Stimulated activated CD4-positive, alpha-beta T cell treated with anti-CD3 and anti-CD28 coated beads, Interleukin-1b, Interleukin-23, amount 100 ng/mL, for 24 hours (primary cell): ENCODE measurements at regions not wholly inside any gene's neighbourhood (a gene's known extent, or its start where the extent isn't known, plus 50 kb on each side); places are given as distances from the start of the nearest gene placed in this dataset.

ENCODE experiments used
- DNase-seq, 4 experiments: peaks; one replicate each; pipeline ENCODE4 v3.0.0-alpha.2; 2020; ENCODE audit warnings: low read depth in 4 of 4, low spot score in 1 of 4

DNA sequence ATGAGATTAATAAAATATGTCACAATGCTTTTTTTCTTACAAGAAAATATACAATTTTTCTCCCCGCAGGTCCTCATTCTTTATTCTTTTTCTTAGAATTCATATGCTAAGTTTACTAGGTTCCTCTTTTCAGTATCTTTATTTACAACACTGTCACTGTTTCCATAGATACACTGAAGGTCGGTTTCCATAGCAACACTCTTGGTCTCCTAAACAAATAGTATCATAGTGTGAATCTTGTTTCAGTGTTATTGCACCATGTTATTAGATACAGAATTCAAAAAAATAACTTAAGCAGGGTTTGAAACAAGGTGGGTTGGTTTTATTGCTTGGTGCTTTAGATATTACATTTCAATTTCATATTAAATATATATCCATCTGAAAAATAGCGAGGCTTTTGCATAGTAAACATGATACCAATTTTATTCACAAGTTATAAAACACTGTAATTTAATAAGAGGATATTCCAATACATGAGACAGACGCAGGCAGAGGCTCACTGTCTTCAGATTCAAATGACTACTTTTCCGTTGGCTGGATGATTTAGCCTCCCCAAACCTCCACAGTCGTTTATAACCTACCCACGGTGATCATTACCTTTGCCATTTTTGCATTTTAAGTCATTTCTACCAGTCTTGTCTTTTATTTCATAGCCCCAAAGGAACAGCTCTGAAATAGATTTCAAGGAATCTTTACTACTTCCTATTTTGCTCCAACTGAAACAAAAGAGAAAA lies 88.9 kb upstream of the KLF6 start:
- no peak for DNase-seq

GRCh38 chr10:3872712-3873329 lies 87.8 kb upstream of the KLF6 start:
- DNase-seq, result no peak

DNA sequence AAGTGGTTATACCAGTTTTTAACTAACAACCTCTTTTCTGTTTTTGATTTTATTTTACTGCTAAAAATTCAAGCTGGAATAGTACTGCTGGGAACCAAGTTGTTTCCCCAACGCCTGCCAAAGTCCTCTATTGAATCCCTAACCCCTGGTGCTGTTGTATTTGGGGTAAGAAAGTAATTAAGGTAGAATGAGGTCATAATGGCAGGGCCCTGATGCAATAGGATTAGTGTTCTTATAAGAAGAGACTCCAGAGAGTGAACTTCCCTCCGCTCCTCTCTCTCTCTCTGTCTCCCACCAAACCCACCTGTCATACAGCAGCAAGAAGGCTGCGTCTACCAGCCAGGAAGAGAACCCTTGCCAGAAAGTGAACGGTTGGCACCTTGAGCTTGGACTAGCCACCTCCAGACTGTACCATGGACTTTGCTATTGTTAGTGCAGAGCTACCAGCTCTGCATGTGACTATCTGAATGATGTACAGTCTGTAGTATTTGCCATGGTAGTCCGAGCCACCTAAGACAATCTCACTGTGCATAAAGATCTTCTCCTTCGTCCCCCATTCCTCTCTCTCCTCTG lies 86.5 kb upstream of the KLF6 start:
- no peak for DNase-seq

DNA sequence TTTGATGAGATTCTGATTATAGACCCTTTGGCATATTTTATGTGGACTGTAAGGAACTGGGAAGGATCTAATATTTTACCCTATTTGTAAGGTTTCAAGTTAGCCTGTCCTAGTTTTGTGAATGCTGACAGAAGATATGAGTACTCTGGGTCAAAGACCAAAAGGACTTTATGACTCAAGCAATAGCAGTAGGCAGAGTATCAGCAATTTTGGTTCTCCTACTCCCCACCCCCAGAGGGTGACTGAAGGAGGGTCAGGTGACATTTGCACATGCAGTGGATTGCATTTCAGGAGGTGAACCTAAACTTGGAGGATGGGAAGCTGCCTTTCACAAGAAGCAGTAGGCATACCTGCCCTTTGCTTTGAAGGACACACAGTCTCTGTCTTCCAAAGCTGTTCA lies 84.0 kb upstream of the KLF6 start:
- no peak for DNase-seq

- DNase-seq, result no peak
Observed at GRCh38 chr10:3868271-3868664, 83.3 kb upstream of the KLF6 start.

GRCh38 chr10:3867454-3868270 lies 82.7 kb upstream of the KLF6 start:
- DNase-seq, result no peak

DNA sequence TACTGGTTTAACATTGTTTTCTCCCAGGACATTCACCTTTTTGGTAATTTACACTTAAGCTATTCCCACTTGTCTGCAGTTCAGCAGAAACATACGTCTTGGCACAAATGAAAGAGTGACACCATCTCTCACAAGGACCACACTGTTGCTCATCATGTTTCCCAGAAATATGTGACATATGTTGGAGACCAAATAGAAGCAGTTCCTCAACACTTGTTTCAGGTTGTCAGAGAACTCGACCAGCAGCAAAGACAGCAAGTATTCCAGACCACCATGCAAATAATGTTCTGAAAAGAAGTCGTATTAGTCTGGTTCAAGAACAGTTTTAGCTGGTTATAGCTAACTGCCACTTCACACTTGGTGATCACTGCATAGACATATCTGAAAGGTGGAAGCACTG lies 81.3 kb upstream of the KLF6 start:
- no peak for DNase-seq

DNA sequence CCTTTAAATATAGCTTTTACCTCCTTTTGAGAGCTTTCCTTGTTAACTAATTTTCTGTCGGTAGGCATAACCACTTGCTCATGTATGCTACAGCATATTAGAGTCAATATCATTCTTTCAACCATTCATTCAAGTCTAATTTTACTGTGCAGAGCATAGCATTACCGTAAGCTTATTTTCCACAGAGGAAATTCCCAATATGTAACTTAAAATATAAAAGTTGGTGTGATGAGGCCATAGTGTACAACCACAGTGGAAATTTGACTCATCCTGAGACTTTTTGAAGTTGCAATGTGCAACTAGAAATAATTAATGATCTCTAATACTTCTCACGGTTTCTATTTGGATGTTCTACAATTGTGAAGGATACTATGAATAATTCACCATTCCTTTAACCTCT lies 80.6 kb upstream of the KLF6 start:
- DNase-seq, result no peak

DNA sequence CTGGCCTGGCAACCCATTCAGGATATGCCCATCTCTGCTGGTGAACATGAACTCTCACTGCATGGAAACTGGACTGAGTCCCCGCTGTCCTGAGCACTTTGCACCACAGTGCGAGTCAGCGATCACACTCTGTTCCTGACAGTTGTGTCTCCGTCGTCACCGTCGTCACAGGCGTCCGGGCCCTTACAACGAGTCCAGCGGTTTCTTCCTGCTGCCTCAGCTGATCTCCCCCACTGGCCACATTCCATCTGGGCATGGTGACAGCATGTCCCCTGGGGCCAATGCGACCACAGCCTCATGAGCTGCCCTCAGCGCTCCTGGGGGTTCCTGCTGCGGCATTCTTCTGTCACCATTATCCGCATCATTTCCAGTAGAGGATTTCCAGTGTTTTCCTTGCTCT lies 76.8 kb upstream of the KLF6 start:
- DNase-seq, result no peak

- no peak for DNase-seq
Observed at GRCh38 chr10:3858051-3858845, 73.2 kb upstream of the KLF6 start.

DNA sequence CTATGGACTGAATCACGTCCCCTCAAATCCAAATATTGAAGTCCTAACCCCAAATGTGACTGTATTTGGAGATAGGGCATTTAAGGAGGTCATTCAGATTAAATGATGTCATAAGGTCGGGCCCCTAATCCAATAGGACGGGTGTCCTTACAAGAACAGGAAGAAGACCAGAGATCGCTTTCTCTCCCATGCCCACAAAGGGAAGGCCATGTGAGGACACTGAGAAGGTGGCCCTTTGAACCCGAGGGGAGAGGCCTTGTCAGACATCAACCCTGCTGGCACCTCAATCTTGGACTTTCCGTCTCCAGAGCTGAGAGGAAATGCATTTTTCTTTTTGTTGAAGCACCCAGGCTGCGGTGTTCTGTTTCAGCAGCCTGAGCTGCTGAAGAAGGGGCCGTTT lies 72.3 kb upstream of the KLF6 start:
- DNase-seq, result no peak

- DNase-seq, result no peak
Observed at GRCh38 chr10:3856593-3856992, 71.6 kb upstream of the KLF6 start.

DNA sequence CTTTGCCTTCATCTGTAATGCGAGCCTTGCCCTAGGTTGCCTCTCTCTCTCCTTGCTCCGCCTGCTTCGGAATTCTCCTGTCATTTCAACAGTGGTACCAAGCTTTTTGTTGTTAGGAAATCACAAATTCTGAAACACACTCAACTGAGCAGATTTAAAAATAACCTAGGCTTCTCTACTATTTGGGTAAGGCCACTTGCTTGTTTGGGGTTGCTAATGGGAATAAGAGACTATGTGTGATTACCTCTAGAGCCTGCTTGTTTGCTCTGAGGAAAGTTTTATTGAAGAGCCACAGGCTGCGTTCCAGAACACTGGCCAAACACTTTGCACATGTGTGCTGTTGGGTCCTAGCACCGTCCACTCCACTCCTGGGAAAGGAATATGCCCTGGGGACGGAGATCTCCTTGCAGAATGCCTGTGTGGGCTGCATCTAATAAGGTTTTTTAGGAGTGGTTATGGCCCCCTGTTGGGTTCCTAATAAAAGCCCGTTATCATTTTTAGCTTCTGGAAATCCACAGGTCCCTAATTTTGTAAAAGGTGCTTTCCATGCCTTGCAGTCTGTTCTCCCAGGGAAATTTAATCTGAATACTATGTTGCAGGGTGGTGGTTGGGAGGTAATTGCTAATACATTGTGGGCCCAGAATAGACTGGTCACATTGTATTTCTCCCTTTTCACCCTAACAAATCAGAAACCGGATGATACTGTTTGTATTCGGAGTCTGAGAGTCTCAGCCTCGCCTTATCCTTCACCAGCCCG lies 68.7 kb upstream of the KLF6 start:
- no peak for DNase-seq

GRCh38 chr10:3853016-3853415 lies 68.0 kb upstream of the KLF6 start:
- no peak for DNase-seq

- peak in 2 of 4 experiments; percentile 36 to 51 for DNase-seq
Observed at GRCh38 chr10:3852147-3852904, 67.3 kb upstream of the KLF6 start.

DNA sequence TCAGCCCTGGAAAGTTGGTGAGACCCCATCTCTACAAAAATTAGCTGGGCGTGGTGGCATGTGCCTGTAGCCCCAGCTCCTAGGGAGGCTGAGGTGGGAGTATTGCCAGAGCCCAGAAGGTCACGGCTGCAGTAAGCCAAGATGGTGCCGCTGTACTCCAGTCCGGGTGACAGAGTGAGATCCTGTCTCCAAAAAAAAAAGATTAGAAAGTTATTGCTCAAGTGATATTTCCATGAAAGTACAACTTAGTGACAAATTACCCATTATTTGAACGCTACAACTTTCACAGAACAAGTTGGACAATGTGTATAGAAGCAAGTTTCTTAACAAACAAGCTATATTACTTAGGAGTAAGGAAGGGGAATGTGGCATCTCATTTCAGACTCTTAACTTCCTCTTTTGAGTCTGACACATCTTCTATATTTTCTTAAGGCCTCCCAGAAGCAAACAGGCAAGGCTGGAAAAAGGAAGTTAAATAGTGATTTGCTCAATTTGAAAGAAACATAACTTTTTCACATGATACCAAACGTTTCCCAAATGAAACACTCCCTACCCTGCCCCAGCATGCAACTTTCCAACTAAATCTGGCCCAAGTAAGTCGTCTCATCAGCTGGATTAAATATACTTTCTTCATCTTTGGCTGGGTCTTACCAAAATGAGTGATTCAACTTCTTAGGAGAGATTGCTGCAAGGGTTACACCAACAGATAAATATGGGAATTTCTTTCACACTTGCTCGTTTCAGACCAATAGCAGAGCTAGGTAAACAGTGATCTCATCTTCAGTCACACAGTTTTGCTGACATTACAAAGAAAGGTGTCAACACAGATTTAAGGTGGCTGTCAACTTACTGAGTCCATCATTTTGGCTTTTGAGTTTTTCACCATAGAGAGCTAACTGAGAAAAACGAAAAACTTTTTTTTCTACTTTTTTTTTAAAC lies 66.3 kb upstream of the KLF6 start:
- DNase-seq, result no peak

GRCh38 chr10:3848775-3849635 lies 64.0 kb upstream of the KLF6 start:
- no peak for DNase-seq
